AG04450 (cell line): ENCODE measurements at regions not wholly inside any gene's neighbourhood (a gene's known extent, or its start where the extent isn't known, plus 50 kb on each side); places are given as distances from the start of the nearest gene placed in this dataset.

Experiments used
- CTCF ChIA-PET: fragments of 300-600, 350-600 bp; formaldehyde crosslinking; extraction: SDS; loops from one replicate; lab custom pipeline; 2022; ENCODE audit warnings: antibody characterized with exemption, inconsistent platforms; lab: Charles Lee
- POLR2A ChIA-PET: fragments of 350-600 bp; formaldehyde crosslinking; extraction: SDS; loops from one replicate; lab custom pipeline; 2021; ENCODE audit warnings: antibody characterized with exemption, inconsistent platforms; lab: Yijun Ruan, JAX
- DNase-seq: peaks from one replicate; pipeline ENCODE4 v3.0.0-alpha.2; 2011; ENCODE audit warnings: low read depth, low spot score
- H3K27ac ChIP-seq: one replicate; pipeline ENCODE4 v1.5.1; 2012; ENCODE audit warnings: low read depth, low read length, control low read depth
- H3K27me3 ChIP-seq: one replicate; pipeline ENCODE4 v1.6.0; 2012; ENCODE audit warnings: low read length; ENCODE audit not compliant: control insufficient read depth, insufficient read depth
- H3K4me3 ChIP-seq: 2 replicates; pipeline ENCODE4 v1.5.1; 2011; ENCODE audit warnings: mild to moderate bottlenecking, low read depth, low read length, control low read depth
- H3K9me3 ChIP-seq: 2 replicates; pipeline ENCODE4 v1.5.1; 2012; ENCODE audit warnings: low read length; ENCODE audit not compliant: control insufficient read depth, insufficient read depth
- CTCF ChIP-seq: IDR thresholded peaks from 2 replicates; pipeline ENCODE4 v1.5.1; 2011; ENCODE audit warnings: low read depth, low read length, control low read depth, inconsistent platforms

GRCh38 chr6:132072271-132072670 lies 121.1 kb upstream of the CCN2 start:
- ChIA-PET POLR2A (no interaction called here), CTCF (interaction anchor here (1.6 kb wide), 1 partner anchor 123 kb away, joined by 3 read pairs; no protein-coding TSS in a partner anchor)
- Histone ChIP-seq H3K27me3 (no peaks in the 10 kb centered on the region), H3K27ac (no peak overlapping the region), H3K9me3 (no peaks in the 10 kb centered on the region), H3K4me3 (no peak overlapping the region)
- TF ChIP-seq CTCF, result no peak
- DNase-seq, result no peak

GRCh38 chr6:132070356-132070755 lies 119.2 kb upstream of the CCN2 start:
- CTCF ChIA-PET, result no interaction called here
- H3K4me3 ChIP-seq, result no peak overlapping the region
- POLR2A ChIA-PET, result interaction anchor here (0.7 to 1.2 kb wide), 2 partner anchors 80 to 119 kb away, joined by 3 read pairs; partner anchors contain the start of gene CCN2
- no peak overlapping the region for H3K27ac ChIP-seq
- H3K27me3 ChIP-seq, result no peaks in the 10 kb centered on the region
- no peaks in the 10 kb centered on the region; the same call in 1 of the 2 replicates for H3K9me3 ChIP-seq
- no peak for DNase-seq
- no peak for TF ChIP-seq CTCF

GRCh38 chr6:132068766-132069165 lies 117.6 kb upstream of the CCN2 start:
- TF ChIP-seq CTCF, result no peak
- CTCF ChIA-PET, result no interaction called here
- no peaks in the 10 kb centered on the region for H3K27me3 ChIP-seq
- no peak overlapping the region for H3K27ac ChIP-seq
- POLR2A ChIA-PET, result no interaction called here
- no peak overlapping the region for H3K4me3 ChIP-seq
- H3K9me3 ChIP-seq, result no peaks in the 10 kb centered on the region; the same call in 1 of the 2 replicates
- DNase-seq, result no peak

GRCh38 chr6:132067286-132067685 lies 116.1 kb upstream of the CCN2 start:
- ChIA-PET POLR2A (interaction anchor here (1.1 kb wide), 1 partner anchor 116 kb away, joined by 3 read pairs; the partner anchor contains the start of gene CCN2), CTCF (interaction anchor here (0.6 kb wide), 1 partner anchor 57 kb away, joined by 3 read pairs; no protein-coding TSS in a partner anchor)
- Histone ChIP-seq H3K27me3 (no peaks in the 10 kb centered on the region), H3K9me3 (no peaks in the 10 kb centered on the region; the same call in 1 of the 2 replicates), H3K27ac (no peak overlapping the region), H3K4me3 (no peak overlapping the region)
- no peak for DNase-seq
- no peak for TF ChIP-seq CTCF

GRCh38 chr6:132065556-132065955 lies 114.4 kb upstream of the CCN2 start:
- no peaks in the 10 kb centered on the region; the same call in 1 of the 2 replicates for H3K9me3 ChIP-seq
- no peak overlapping the region for H3K4me3 ChIP-seq
- H3K27me3 ChIP-seq, result no peaks in the 10 kb centered on the region
- TF ChIP-seq CTCF, result no peak
- POLR2A ChIA-PET, result interaction anchor here (1.0 kb wide), 1 partner anchor 19 kb away, joined by 3 read pairs; no protein-coding TSS in a partner anchor
- CTCF ChIA-PET, result interaction anchor here (1.1 to 1.8 kb wide), 2 partner anchors 153 to 214 kb away, joined by 3 to 4 read pairs; no protein-coding TSS in a partner anchor
- no peak for DNase-seq
- no peak overlapping the region for H3K27ac ChIP-seq
